ENCODE measurements at regions not wholly inside any gene's neighbourhood (a gene's known extent, or its start where the extent isn't known, plus 50 kb on each side); places are given as distances from the start of the nearest gene placed in this dataset.
"Not testable (repeated sequence)": the region's sequence is repeated elsewhere in the genome, so short reads cannot be mapped to it uniquely, and the experiment has no call there.

DNA sequence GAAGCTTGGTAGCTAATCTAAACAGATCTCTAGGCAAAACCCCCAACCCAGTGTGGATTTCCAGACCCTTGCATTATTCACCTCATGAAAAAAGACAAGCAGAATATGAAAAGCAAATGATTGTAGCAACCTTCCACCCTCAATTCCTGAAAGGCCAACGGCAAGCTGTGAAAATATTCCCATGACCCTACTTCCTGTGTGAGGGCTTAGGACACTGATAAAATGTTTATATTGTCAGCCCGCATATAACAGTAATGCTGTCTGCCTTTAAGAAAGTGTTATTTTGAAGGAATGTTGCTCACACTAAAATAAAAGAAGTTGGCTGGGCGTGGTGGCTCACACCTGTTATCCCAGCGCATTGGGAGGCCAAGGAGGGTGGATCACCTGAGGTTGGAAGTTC lies 233.5 kb upstream of the NRIP1 start:
- Histone ChIP-seq H3K27me3 (ENCODE audit: insufficient read depth, low read length) (no peaks in the 10 kb centered on the region), H3K27ac (ENCODE audit: low read depth, low read length) (no peak overlapping the region), H2BK5ac (ENCODE audit: low read depth, low read length, poor library complexity) (no peak overlapping the region), H2BK12ac (ENCODE audit: low read length) (no peak overlapping the region), H2BK120ac (ENCODE audit: insufficient read depth, low read length, poor library complexity) (no peak overlapping the region), H2AFZ (ENCODE audit: insufficient read depth, low read length, poor library complexity) (no peak overlapping the region), H3K9me3 (ENCODE audit: insufficient read depth, low read depth, low read length) (peaks cover 5% of the 10 kb centered on the region), H3K36me3 (ENCODE audit: control insufficient read depth in 1 of 2, insufficient read depth in 2 of 2, low read length in 2 of 2) (peaks cover 0 to 3% of the 10 kb centered on the region in 2 experiments), H3K14ac (ENCODE audit: low read length) (no peak overlapping the region), H3K4me2 (ENCODE audit: low read length) (no peak overlapping the region), H3K79me2 (ENCODE audit: control insufficient read depth, insufficient read depth, low read length, poor library complexity) (no peaks in the 10 kb centered on the region), H3K23ac (ENCODE audit: low read length) (no peak overlapping the region), H3K4me1 (ENCODE audit: control insufficient read depth in 1 of 2, insufficient read depth in 2 of 2, low read length in 2 of 2) (peaks cover 0 to 2% of the 10 kb centered on the region in 2 experiments), H3K9ac (ENCODE audit: low read length) (no peak overlapping the region), H3K4me3 (ENCODE audit: low read depth, low read length) (no peak overlapping the region), H4K8ac (ENCODE audit: low read depth, low read length) (no peak overlapping the region), H2AK5ac (ENCODE audit: low read length) (no peak overlapping the region), H3K4ac (ENCODE audit: low read depth, low read length) (no peak overlapping the region), H4K12ac (ENCODE audit: low read depth, low read length) (no peak overlapping the region), H3K18ac (ENCODE audit: low read length) (no peak overlapping the region), H3K79me1 (ENCODE audit: low read length) (no peaks in the 10 kb centered on the region), H4K91ac (ENCODE audit: low read depth, low read length) (no peak overlapping the region)
- WGBS (ENCODE audit: extremely low coverage, insufficient coverage, insufficient read length) = no CpG with 5 or more reads among the region's 4 CpGs
- peak in 1 of 2 donors; percentile 62 for DNase-seq

DNA sequence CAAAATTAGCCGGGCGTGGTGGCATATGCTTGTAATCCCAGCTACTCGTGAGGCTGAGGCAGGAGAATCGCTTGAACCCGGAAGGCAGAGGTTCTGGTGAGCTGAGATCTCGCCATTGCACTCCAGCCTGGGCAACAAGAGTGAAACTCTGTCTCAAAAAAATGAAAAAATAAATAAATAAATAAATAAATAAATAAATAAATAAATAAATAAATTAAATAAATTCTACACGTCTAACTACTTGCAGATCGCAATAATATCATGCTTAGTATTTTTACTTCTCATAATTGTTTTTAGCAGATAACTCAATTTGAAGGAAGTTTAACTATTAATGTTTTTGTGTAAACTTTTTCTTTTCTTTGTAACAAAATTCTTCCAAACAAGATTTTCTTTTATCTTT lies 234.0 kb upstream of the NRIP1 start:
- H3K23ac ChIP-seq (ENCODE audit: low read length); H3K27ac ChIP-seq (ENCODE audit: low read depth, low read length); H3K4me1 ChIP-seq (ENCODE audit: control insufficient read depth in 1 of 2, insufficient read depth in 2 of 2, low read length in 2 of 2); H2BK12ac ChIP-seq (ENCODE audit: low read length); H3K79me2 ChIP-seq (ENCODE audit: control insufficient read depth, insufficient read depth, low read length, poor library complexity); H4K8ac ChIP-seq (ENCODE audit: low read depth, low read length); H4K12ac ChIP-seq (ENCODE audit: low read depth, low read length); DNase-seq; H3K4me3 ChIP-seq (ENCODE audit: low read depth, low read length); H3K79me1 ChIP-seq (ENCODE audit: low read length); H3K9me3 ChIP-seq (ENCODE audit: insufficient read depth, low read depth, low read length); H3K9ac ChIP-seq (ENCODE audit: low read length); H3K4ac ChIP-seq (ENCODE audit: low read depth, low read length); H3K14ac ChIP-seq (ENCODE audit: low read length); H3K18ac ChIP-seq (ENCODE audit: low read length); H3K36me3 ChIP-seq (ENCODE audit: control insufficient read depth in 1 of 2, insufficient read depth in 2 of 2, low read length in 2 of 2); H3K4me2 ChIP-seq (ENCODE audit: low read length); H4K91ac ChIP-seq (ENCODE audit: low read depth, low read length); H2AK5ac ChIP-seq (ENCODE audit: low read length); H3K27me3 ChIP-seq (ENCODE audit: insufficient read depth, low read length); H2BK5ac ChIP-seq (ENCODE audit: low read depth, low read length, poor library complexity); H2BK120ac ChIP-seq (ENCODE audit: insufficient read depth, low read length, poor library complexity); H2AFZ ChIP-seq (ENCODE audit: insufficient read depth, low read length, poor library complexity): not testable (repeated sequence)
- WGBS (ENCODE audit: extremely low coverage, insufficient coverage, insufficient read length) = no CpG with 5 or more reads among the region's 8 CpGs

- Histone ChIP-seq H4K91ac (ENCODE audit: low read depth, low read length) (no peak overlapping the region), H3K4me3 (ENCODE audit: low read depth, low read length) (no peak overlapping the region), H3K14ac (ENCODE audit: low read length) (no peak overlapping the region), H2BK12ac (ENCODE audit: low read length) (no peak overlapping the region), H2BK120ac (ENCODE audit: insufficient read depth, low read length, poor library complexity) (no peak overlapping the region), H3K4ac (ENCODE audit: low read depth, low read length) (no peak overlapping the region), H3K4me1 (ENCODE audit: control insufficient read depth in 1 of 2, insufficient read depth in 2 of 2, low read length in 2 of 2) (peaks cover 0 to 2% of the 10 kb centered on the region in 2 experiments), H3K4me2 (ENCODE audit: low read length) (no peak overlapping the region), H3K18ac (ENCODE audit: low read length) (no peak overlapping the region), H2BK5ac (ENCODE audit: low read depth, low read length, poor library complexity) (no peak overlapping the region), H2AK5ac (ENCODE audit: low read length) (no peak overlapping the region), H3K79me1 (ENCODE audit: low read length) (no peaks in the 10 kb centered on the region), H3K9ac (ENCODE audit: low read length) (no peak overlapping the region), H4K12ac (ENCODE audit: low read depth, low read length) (no peak overlapping the region), H3K27me3 (ENCODE audit: insufficient read depth, low read length) (no peaks in the 10 kb centered on the region), H3K79me2 (ENCODE audit: control insufficient read depth, insufficient read depth, low read length, poor library complexity) (no peaks in the 10 kb centered on the region), H2AFZ (ENCODE audit: insufficient read depth, low read length, poor library complexity) (no peak overlapping the region), H3K23ac (ENCODE audit: low read length) (no peak overlapping the region), H4K8ac (ENCODE audit: low read depth, low read length) (no peak overlapping the region), H3K36me3 (ENCODE audit: control insufficient read depth in 1 of 2, insufficient read depth in 2 of 2, low read length in 2 of 2) (peaks cover 0 to 3% of the 10 kb centered on the region in 2 experiments), H3K27ac (ENCODE audit: low read depth, low read length) (no peak overlapping the region), H3K9me3 (ENCODE audit: insufficient read depth, low read depth, low read length) (peaks cover 5% of the 10 kb centered on the region)
- WGBS (ENCODE audit: extremely low coverage, insufficient coverage, insufficient read length) = no CpG with 5 or more reads among the region's 2 CpGs
- no peak for DNase-seq
Measured at GRCh38 chr21:15300131-15300530, 235.3 kb upstream of the NRIP1 start.

- DNase-seq = peak in 1 of 2 donors; percentile 3
- no peaks in the 10 kb centered on the region for H3K79me1 ChIP-seq (ENCODE audit: low read length)
Measured at GRCh38 chr21:15301014-15301413, 236.2 kb upstream of the NRIP1 start.

More at GRCh38 chr21:15301014-15301413, 236.2 kb upstream of the NRIP1 start:
- peaks cover 0 to 2% of the 10 kb centered on the region in 2 experiments for H3K4me1 ChIP-seq (ENCODE audit: control insufficient read depth in 1 of 2, insufficient read depth in 2 of 2, low read length in 2 of 2)
- H3K27ac ChIP-seq (ENCODE audit: low read depth, low read length) = no peak overlapping the region
- H2AFZ ChIP-seq (ENCODE audit: insufficient read depth, low read length, poor library complexity) = no peak overlapping the region
- H2BK12ac ChIP-seq (ENCODE audit: low read length) = no peak overlapping the region
- no peak overlapping the region for H3K4ac ChIP-seq (ENCODE audit: low read depth, low read length)
- no peaks in the 10 kb centered on the region for H3K79me2 ChIP-seq (ENCODE audit: control insufficient read depth, insufficient read depth, low read length, poor library complexity)
- H4K12ac ChIP-seq (ENCODE audit: low read depth, low read length) = no peak overlapping the region
- peaks cover 5% of the 10 kb centered on the region for H3K9me3 ChIP-seq (ENCODE audit: insufficient read depth, low read depth, low read length)
- H2BK120ac ChIP-seq (ENCODE audit: insufficient read depth, low read length, poor library complexity) = no peak overlapping the region
- no peak overlapping the region for H2BK5ac ChIP-seq (ENCODE audit: low read depth, low read length, poor library complexity)
- no CpG with 5 or more reads among the region's 3 CpGs for WGBS (ENCODE audit: extremely low coverage, insufficient coverage, insufficient read length)
- no peak overlapping the region for H4K8ac ChIP-seq (ENCODE audit: low read depth, low read length)
- H3K23ac ChIP-seq (ENCODE audit: low read length) = no peak overlapping the region
- no peak overlapping the region for H3K14ac ChIP-seq (ENCODE audit: low read length)
- H4K91ac ChIP-seq (ENCODE audit: low read depth, low read length) = peak overlapping the region; percentile 0
- peaks cover 0 to 3% of the 10 kb centered on the region in 2 experiments for H3K36me3 ChIP-seq (ENCODE audit: control insufficient read depth in 1 of 2, insufficient read depth in 2 of 2, low read length in 2 of 2)
- no peaks in the 10 kb centered on the region for H3K27me3 ChIP-seq (ENCODE audit: insufficient read depth, low read length)
- H3K4me3 ChIP-seq (ENCODE audit: low read depth, low read length) = no peak overlapping the region
- H3K18ac ChIP-seq (ENCODE audit: low read length) = no peak overlapping the region
- H2AK5ac ChIP-seq (ENCODE audit: low read length) = no peak overlapping the region
- no peak overlapping the region for H3K4me2 ChIP-seq (ENCODE audit: low read length)
- H3K9ac ChIP-seq (ENCODE audit: low read length) = no peak overlapping the region

Measured in trophoblast cell (in vitro differentiated cells and primary cell).